AG04450 (cell line): ENCODE measurements at regions not wholly inside any gene's neighbourhood (a gene's known extent, or its start where the extent isn't known, plus 50 kb on each side); places are given as distances from the start of the nearest gene placed in this dataset.

ENCODE experiments used
- CTCF ChIA-PET: fragments of 300-600, 350-600 bp; formaldehyde crosslinking; extraction: SDS; loops from one replicate; lab custom pipeline; 2022; ENCODE audit warnings: antibody characterized with exemption, inconsistent platforms; lab: Charles Lee
- POLR2A ChIA-PET: fragments of 350-600 bp; formaldehyde crosslinking; extraction: SDS; loops from one replicate; lab custom pipeline; 2021; ENCODE audit warnings: antibody characterized with exemption, inconsistent platforms; lab: Yijun Ruan, JAX
- DNase-seq: peaks from one replicate; pipeline ENCODE4 v3.0.0-alpha.2; 2011; ENCODE audit warnings: low read depth, low spot score
- H3K27ac ChIP-seq: one replicate; pipeline ENCODE4 v1.5.1; 2012; ENCODE audit warnings: low read depth, low read length, control low read depth
- H3K27me3 ChIP-seq: one replicate; pipeline ENCODE4 v1.6.0; 2012; ENCODE audit warnings: low read length; ENCODE audit not compliant: control insufficient read depth, insufficient read depth
- H3K4me3 ChIP-seq: 2 replicates; pipeline ENCODE4 v1.5.1; 2011; ENCODE audit warnings: mild to moderate bottlenecking, low read depth, low read length, control low read depth
- H3K9me3 ChIP-seq: 2 replicates; pipeline ENCODE4 v1.5.1; 2012; ENCODE audit warnings: low read length; ENCODE audit not compliant: control insufficient read depth, insufficient read depth
- TF ChIP-seq, protein P1 (sequence below): IDR thresholded peaks from 2 replicates; pipeline ENCODE4 v1.5.1; 2011; ENCODE audit warnings: low read depth, low read length, control low read depth, inconsistent platforms

- H3K4me3 ChIP-seq: no peak overlapping the region
- ChIA-PET CTCF (no interaction called here), POLR2A (no interaction called here)
- TF ChIP-seq, protein P1, sequence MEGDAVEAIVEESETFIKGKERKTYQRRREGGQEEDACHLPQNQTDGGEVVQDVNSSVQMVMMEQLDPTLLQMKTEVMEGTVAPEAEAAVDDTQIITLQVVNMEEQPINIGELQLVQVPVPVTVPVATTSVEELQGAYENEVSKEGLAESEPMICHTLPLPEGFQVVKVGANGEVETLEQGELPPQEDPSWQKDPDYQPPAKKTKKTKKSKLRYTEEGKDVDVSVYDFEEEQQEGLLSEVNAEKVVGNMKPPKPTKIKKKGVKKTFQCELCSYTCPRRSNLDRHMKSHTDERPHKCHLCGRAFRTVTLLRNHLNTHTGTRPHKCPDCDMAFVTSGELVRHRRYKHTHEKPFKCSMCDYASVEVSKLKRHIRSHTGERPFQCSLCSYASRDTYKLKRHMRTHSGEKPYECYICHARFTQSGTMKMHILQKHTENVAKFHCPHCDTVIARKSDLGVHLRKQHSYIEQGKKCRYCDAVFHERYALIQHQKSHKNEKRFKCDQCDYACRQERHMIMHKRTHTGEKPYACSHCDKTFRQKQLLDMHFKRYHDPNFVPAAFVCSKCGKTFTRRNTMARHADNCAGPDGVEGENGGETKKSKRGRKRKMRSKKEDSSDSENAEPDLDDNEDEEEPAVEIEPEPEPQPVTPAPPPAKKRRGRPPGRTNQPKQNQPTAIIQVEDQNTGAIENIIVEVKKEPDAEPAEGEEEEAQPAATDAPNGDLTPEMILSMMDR: no peak
- no peak overlapping the region for H3K27ac ChIP-seq
- H3K9me3 ChIP-seq: no peaks in the 10 kb centered on the region
- H3K27me3 ChIP-seq: no peaks in the 10 kb centered on the region
- DNase-seq: no peak
Measured at GRCh38 chr3:103660810-103661209, 1226.0 kb downstream of the ZPLD1 start.

DNA sequence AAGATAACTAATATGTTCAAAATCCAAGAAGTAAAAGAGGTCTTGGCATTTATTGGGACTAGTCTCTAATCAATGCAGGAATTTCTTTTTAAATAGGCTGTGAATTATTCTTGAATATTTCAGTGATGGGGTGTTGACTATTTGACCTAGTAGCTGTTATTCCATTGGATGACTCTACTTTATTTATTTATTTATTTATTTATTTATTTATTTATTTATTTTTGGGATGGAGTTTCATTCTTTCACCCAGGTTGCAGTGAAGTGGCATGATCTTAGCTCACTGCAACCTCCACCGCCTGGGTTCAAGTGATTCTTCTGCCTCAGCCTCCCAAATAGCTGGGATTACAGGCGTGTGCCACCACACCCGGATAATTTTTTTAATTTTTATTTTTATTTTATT lies 1227.8 kb downstream of the ZPLD1 start:
- CTCF ChIA-PET: no interaction called here
- Histone ChIP-seq H3K27ac (no peak overlapping the region), H3K4me3 (no peak overlapping the region), H3K27me3 (no peaks in the 10 kb centered on the region), H3K9me3 (no peaks in the 10 kb centered on the region)
- no peak for DNase-seq
- POLR2A ChIA-PET: no interaction called here
- TF ChIP-seq, protein P1: no peak

GRCh38 chr3:103672346-103672745 lies 1237.5 kb downstream of the ZPLD1 start:
- no peak overlapping the region for H3K27ac ChIP-seq
- no peaks in the 10 kb centered on the region for H3K27me3 ChIP-seq
- ChIA-PET CTCF (no interaction called here), POLR2A (no interaction called here)
- TF ChIP-seq, protein P1: no peak
- no peaks in the 10 kb centered on the region for H3K9me3 ChIP-seq
- no peak overlapping the region for H3K4me3 ChIP-seq
- DNase-seq: no peak

GRCh38 chr3:103684904-103685303 lies 1250.1 kb downstream of the ZPLD1 start:
- DNase-seq: no peak
- Histone ChIP-seq H3K4me3 (no peak overlapping the region), H3K27me3 (no peaks in the 10 kb centered on the region), H3K9me3 (no peaks in the 10 kb centered on the region), H3K27ac (no peak overlapping the region)
- CTCF ChIA-PET: no interaction called here
- TF ChIP-seq, protein P1: no peak
- POLR2A ChIA-PET: no interaction called here

- no peaks in the 10 kb centered on the region for H3K27me3 ChIP-seq
- POLR2A ChIA-PET: no interaction called here
- H3K27ac ChIP-seq: no peak overlapping the region
- no peak overlapping the region for H3K4me3 ChIP-seq
- TF ChIP-seq, protein P1: no peak
- DNase-seq: no peak
- H3K9me3 ChIP-seq: no peaks in the 10 kb centered on the region; the same call in 1 of the 2 replicates
- CTCF ChIA-PET: interaction anchor here (0.7 kb wide), 1 partner anchor 18 kb away, joined by 5 read pairs; no protein-coding TSS in a partner anchor
Measured at GRCh38 chr3:103685939-103686338, 1251.1 kb downstream of the ZPLD1 start.
